GM21360 (cell line): ENCODE measurements at regions not wholly inside any gene's neighbourhood (a gene's known extent, or its start where the extent isn't known, plus 50 kb on each side); places are given as distances from the start of the nearest gene placed in this dataset.
A peak's percentile ranks its signal among the peaks of the same experiment; 100 is the strongest.

Source experiments
- ATAC-seq: cut with Tn5 transposase; IDR thresholded peaks from one replicate; pipeline ENCODE4 v1.9.1; 2021; ENCODE audit warnings: mild to moderate bottlenecking, moderate library complexity; ENCODE audit not compliant: unreplicated experiment

- ATAC-seq: no peak
These were observed 303.8 kb upstream of the NECTIN3 start for GRCh38 chr3:110767838-110768237.

- ATAC-seq: no peak
These were observed 298.1 kb upstream of the NECTIN3 start for GRCh38 chr3:110773413-110773954.

- no peak for ATAC-seq
These were observed 296.9 kb upstream of the NECTIN3 start for GRCh38 chr3:110774496-110775265.

DNA sequence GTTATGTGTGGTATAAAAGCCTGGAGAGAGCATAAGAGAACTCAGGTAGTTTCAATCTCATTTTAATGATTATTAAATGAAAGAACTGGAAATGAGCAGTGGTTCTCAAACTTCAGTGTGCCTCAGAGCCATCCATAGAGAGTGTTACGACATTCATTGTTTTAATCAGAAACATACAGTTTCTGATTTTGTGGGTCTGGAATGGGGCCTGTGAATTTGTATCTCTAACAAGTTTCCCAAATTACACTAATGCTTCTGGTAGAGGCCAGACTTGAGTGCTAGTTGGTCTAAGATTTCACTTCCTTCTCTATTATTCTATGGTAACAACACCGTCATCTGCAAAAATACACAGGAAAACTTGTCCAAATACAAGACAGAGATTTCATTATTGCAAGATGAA is 292.0 kb upstream of the NECTIN3 start:
- ATAC-seq: no peak

- ATAC-seq: no peak
These were observed 288.1 kb upstream of the NECTIN3 start for GRCh38 chr3:110783541-110783940.

GRCh38 chr3:110788794-110789193 is 282.8 kb upstream of the NECTIN3 start:
- no peak for ATAC-seq

- no peak for ATAC-seq
These were observed 282.3 kb upstream of the NECTIN3 start for GRCh38 chr3:110789315-110789714.

DNA sequence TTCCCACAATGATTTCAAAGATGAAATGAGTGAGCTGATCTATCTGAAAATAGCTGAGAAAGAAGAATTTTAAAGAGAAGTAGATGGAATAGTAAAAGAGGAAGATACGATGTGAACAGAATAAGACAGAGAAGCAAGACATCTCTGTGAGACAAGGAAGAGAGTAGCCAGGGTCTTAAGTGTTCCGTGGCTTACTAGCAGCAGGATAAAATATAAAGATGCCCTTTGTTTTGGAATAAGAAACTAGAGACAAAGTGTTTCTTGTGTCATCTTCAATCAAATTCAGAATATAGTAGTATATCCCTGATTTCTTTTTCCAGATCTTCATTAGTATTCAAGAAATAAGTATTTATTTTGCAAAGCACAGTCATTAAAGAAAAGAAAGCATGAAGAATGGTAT is 281.0 kb upstream of the NECTIN3 start:
- ATAC-seq: no peak

DNA sequence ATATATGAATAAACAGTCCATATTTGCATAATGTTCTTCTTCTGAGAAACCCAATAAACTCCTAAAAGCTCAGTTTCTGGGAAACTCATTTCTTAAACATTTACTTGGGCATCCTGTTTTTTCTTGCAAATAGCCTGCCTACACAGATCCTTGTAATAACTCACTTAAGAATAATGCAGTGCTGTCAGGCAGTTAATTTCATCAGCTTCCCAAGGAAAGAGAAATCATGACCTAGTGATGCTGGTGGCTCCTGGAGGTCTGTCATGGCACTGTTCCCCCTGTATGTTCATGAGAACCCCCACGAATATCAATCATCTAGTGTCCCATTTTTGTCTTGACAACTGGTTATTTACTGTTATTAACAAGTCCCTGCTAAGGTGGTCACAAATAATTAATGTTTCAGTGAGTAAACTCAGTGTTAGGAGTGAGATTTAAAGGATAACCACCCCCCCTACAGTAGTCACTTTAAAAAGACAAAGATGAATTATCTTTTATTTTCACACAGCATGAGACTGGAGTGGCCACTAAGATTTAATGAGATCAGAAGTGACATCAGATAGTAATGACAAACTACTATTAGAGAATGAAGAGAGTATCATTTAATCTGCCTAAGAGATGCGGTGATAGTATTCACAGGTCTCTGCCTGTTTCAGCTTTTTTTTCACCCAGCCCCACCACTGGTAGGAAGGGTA is 279.5 kb upstream of the NECTIN3 start:
- no peak for ATAC-seq

DNA sequence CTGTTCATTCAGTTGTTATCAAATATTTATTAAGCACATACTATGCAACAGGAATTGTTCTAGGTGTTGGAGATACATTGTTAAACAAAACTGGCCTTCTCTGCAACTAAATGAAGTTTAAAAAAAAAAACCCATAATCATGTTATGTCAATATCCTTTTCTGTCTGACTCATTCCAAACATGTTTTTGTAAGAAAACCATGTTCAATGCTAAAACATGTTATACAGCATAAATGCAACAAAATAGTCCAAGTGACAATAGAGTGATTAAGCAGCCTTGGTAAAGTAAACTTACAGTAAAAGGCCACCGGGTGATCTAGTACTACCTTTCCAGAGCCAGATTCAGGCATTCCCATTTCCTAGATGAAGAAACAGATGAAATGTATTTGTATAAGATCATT is 278.0 kb upstream of the NECTIN3 start:
- ATAC-seq: no peak

- no peak for ATAC-seq
These were observed 276.5 kb upstream of the NECTIN3 start for GRCh38 chr3:110795163-110795562.

DNA sequence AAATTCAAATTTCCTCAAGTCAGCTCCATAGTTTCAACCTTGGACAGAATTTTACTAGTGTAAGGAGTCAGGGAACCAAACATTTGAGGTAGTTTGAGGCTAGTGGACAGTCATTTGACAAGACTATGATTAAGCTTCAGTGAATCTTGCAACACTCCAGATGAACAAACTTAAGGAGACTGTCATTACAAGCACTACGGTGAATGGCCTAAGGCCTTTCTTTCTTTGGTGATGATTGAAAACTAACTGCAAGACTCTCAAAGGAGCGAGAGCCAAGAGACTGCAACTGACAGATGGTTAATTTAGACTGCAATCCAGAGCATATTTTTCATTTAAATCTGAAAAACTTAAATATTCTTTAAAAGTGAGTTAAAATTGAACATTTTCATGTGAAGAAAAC is 272.3 kb upstream of the NECTIN3 start:
- ATAC-seq: no peak

GRCh38 chr3:110804856-110805255 is 266.8 kb upstream of the NECTIN3 start:
- no peak for ATAC-seq

DNA sequence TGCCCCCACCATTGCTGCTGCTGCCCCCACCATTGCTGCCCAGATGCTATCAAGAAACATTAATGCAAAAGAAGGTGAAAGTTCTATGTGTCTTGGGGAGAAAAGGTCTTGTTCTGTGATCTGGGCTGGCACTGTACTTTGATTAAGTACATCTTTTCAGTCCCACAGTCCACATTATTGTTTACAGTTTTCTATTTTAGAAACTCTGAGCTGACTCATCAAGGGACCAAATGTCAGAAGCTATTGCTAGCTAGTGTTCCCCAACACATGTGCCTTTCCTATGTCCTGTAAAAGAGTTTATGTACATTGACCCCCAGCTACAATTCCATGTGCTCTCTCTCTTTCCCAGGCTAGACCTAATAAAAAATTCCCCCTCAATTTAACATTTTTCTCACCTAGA is 264.7 kb upstream of the NECTIN3 start:
- ATAC-seq: no peak

DNA sequence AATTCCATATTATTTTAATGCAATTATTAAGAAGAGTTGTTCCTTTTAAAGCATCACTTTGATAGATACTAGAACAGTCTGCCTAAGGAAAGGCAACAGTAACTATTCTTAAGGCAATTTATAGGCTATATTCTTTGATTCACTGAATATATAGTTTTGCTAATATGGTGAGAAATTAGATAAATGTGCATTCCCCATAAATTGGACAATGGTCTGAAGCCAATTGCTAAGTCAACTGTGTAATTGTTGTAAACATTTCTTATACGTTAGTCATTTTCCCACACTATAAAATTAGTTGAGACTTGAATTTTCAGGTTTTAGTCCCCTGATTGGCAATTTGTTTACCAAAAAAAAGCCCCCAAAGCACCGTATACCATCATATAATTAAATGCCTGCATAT is 263.0 kb upstream of the NECTIN3 start:
- ATAC-seq: no peak

GRCh38 chr3:110810356-110810755 is 261.3 kb upstream of the NECTIN3 start:
- ATAC-seq: no peak

- no peak for ATAC-seq
These were observed 260.6 kb upstream of the NECTIN3 start for GRCh38 chr3:110811050-110811449.

- ATAC-seq: no peak
These were observed 258.1 kb upstream of the NECTIN3 start for GRCh38 chr3:110813541-110813940.

DNA sequence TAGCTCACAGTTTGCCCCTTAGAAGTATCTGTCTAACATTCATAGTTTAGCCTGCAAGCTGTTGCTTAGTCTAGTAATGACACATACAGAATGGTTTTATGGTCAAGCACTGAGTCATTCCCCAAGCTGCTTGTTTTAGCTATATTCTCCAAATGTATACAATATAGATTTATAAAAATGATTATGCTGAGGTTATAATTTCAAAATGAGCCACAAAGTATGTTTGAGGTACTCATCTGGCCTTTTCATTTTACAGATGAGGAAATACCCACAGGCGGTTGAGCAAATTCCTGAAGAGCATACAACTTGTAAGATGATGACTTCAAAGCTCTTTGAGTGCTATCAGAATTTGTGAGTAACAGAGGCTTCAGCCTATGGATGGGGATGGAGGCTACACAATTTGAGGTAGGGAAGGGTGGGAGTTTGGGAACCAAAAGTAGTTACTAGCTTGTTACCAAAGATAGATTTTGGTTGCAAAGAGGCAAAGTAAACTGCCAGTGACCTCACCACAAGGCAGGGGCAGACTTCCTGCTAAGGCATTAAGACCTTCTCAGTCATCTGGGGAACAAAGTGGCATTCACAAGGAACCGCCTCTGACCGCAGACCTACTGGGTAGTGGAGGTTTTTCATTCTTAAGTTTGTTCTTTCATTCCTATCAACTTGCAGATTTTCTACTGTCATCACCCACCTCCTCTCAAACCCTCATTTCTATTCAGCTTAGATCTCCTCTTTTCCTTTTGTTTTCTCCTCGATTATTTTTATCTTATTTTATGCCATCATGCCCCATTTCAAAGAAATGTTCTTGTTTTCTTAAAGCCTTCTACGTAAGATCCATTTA is 257.2 kb upstream of the NECTIN3 start:
- ATAC-seq: peak; percentile 72

DNA sequence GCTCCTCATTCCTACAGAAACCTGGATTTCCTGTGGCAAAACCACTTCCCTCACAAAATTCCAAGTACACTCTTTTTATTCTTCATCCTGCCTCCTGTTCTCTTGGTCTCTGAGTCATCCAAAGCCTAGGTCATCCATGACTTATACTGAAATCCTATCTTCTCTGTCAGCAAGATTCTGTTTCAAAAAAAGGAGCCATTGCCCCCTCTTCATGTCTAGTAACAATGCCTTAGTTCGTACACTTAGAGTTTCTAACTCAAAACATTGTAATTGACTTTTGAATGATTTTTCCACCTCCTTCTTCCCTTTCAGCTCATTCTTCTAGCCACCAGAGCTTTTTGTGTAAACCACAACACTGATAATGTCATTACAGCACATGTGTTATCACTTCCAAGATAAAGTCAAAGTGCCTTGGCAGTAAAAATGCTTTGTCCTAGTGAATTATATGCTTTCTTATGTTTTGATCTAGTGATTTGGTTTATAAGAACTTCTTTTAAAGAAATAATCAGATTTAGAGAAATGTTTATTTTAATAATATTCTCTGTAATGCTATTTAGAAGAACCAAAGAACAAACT is 256.5 kb upstream of the NECTIN3 start:
- no peak for ATAC-seq

- no peak for ATAC-seq
These were observed 255.6 kb upstream of the NECTIN3 start for GRCh38 chr3:110816008-110816407.
